CD4-positive, alpha-beta T cell treated with Interleukin-4 for 1 hour (primary cell): ENCODE measurements at regions not wholly inside any gene's neighbourhood (a gene's known extent, or its start where the extent isn't known, plus 50 kb on each side); places are given as distances from the start of the nearest gene placed in this dataset.

ENCODE experiments used
- DNase-seq, 2 donors: peaks; one replicate each; pipeline ENCODE4 v3.0.0-alpha.2; 2020 to 2022

DNA sequence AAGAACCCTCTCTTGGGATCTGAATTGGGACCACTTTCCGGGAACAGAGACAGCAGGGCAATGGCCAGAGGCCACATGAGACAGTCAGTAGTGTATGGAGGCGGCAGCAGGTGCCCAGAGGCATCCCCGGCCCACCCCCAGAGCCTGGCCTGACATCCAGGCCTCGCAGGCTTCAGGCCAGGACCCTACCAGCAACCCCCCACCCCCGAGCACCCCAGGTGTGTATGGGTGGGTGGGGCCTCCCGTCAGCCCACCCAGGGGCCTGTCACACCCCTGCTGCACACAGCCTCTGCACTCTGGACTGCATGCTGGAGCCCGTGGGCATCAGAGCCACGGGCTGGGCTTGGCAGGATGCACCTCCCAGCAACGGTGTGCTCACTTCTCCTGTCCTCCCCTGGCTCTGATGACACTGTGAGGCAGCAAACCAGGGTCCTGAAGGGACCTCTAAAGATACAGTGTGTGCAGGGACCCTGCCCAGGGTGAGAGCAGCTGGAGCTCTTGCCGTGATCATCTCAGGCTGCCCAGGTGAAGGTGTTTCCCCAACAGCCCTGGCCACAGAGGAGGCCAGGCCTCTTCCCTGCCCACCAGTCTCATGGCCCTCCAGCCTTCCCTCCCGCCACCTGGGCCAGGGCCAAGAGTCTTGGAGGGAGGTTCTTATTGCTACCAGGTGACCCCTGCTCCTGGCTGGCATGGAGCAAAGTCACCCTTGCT lies 88.8 kb upstream of the SEPTIN5 start:
- DNase-seq: no peak

DNA sequence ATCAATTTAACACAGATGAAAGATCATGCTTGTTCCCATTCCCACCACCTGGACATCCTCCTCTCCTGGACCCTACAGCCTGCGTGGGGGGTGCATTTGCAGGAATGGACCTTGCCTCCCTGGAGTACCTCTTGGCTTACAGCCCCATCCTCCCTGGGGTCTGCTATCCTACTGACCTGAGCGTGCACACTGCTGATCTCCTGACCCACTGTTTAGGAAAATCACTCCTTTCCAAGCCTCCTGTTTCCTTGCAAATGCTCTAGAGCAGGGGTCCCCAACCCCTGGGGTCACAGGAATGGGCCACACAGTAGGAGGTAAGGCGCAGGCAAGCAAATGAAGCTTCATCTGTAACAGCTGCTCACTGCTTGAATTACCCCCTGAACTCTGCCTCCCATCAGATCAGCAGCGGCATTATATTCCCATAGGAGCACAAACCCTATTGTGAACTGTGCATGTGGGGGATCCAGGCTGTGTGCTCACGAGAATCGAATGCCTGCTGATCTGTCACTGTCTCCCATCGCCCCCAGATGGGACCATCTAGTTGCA lies 88.2 kb upstream of the SEPTIN5 start:
- no peak for DNase-seq

DNA sequence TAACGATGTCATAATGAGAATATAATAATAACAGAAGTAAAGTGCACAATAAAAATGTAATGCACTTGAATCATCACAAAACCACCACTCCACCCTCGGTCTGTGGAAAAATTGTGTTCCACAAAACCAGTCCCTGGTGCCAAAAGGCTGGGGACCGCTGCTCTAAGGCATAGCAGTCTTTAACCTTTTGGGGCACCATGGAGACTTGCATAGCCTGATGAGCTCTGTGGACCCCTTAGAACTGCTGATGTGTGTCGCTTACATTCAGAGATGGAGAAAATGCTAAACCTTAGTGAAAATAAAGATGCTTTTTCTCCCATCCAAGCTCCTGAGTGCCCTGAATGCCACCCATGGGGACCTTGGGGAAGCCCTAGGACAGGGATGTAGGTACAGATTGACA lies 87.6 kb upstream of the SEPTIN5 start:
- no peak for DNase-seq

DNA sequence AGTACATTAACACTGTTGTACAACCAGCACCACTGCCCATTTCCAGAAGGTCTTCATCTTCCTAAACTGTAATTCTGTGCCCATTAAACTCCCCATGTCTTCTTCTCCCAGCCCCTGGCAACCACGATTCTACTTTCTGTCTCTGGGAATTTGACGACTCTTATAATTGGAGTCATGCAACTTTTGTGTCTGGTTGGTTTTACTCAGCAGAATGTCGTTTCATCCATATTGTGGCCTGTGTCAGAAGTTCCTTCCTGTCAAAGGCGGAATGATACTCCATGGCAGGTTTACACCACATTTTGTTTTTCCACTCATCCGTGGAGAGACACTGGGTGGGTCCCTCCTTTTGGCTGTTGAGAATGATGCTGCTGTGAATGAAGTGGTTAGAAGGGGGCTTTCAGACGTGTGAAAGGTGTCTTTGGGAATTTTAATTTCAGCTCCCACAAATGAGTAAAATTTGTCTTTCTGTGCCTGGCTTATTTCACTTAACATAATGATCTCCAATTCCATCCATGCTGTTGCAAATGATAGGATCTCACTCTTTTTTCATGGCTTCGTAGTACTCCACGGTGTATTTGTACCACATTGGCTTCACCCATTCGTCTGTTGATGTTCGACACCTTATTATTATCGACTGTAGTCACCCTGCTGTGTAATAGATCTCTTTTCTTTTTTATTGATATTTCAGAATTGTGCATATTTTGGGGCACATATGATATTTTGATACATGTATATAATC lies 86.1 kb upstream of the SEPTIN5 start:
- DNase-seq: no peak

DNA sequence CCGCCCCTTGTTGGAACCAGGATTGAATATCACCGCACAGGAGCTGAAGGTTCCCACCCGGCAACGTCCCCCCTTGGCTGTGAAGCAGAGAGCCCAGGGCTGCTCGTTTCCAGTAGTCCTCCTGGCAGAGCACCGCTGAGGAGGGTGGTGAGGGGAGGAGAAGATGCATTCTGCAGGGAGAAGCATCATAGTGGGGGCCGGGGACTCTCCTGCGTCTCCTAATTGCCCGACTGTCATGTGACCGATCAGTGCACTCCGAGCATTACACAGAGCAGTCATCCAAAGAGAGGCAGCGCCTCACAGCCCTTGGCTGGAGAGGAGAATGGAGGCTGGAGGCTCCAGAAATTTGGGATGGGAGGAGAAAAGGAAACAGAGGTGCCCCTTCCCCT lies 85.0 kb upstream of the SEPTIN5 start:
- no peak for DNase-seq

DNA sequence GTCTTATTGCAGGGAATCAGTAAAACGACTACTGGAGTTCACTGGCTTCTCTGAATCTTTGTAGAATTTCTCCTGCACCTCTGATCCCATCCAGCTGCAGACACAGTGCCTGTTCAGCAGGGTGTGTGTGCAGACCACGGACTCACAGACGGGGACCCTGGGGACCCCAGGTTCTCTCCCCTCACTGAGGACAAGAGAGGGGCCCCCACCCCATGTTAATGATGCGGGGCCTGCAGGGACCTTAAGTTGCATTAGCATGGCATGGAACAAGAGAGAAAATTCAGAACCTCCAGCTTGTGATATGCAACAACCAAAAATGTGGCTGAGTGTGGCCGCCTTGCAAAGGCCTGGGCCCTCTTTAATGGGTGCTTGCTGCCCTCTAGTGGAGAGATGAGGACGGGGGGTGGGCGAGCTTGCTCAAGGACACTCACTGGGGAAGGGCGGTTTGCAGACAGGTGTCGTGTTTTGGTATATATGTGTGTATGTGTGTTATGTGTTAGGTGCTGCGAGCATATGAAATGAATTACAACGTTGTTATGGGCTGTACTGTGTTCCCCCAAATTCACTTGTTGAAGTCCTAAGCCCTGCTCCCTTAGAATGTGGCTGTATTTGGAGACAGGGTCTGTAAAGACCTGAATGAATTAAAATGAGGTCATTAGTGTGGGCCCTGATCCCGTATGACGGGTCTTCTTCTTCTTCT lies 84.4 kb upstream of the SEPTIN5 start:
- DNase-seq: peak; percentile 82 to 85

DNA sequence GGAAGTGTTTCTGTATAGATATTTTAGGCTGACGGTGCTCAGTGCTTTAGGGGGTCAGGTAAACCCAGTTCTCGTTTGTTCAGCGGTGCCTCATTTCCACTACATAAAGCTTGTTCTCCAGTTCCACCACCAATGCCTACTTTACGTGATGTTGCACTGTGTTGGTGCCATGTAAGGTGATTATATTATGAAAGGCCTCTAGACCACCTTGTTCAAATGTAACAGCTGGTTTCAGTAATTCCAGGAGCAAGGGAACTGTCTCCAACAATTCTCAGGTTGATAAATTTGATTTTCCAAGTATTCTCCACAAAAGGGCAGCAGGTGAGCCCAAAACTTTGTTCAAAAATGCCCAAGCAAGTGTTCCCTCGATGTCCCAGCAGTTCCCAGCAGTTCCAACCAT lies 83.7 kb upstream of the SEPTIN5 start:
- DNase-seq: no peak

DNA sequence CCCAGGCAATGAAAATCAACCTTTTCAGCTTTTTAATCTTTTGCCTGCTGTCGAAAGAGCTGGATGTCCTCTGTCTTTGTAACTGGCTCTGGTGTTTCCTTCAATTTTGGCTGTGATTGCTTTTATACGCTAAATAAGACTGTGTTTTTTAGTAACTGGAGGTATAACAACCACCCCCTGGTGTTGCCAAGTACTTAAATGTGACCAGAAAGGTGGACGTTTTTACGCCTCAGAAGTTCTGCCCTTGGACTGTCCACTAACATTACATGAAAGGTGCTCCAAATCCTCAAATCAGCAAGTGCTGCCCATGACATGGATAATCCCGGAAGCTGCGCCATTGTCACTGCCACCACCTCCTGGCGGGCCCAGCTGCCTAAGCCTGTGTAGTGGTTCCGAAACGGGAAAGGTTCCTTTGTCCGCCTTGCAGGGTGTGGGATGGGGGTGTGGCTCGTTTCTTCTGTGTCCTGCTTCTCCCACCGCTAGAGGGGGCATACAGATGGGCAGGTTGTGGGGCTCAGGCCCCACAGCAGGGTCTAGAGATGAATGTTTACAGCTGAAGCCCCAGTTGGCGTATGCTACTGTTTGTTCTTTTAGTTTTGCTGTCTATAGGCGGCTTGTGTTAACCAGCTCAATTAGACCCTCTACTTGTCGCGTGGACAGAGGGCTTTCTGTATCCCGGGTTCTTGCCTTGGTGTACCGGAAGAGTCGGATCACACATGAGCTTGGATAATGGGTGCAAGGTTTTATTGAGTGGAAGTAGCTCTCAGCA lies 82.2 kb upstream of the SEPTIN5 start:
- peak in 1 of 2 donors; percentile 4 for DNase-seq

DNA sequence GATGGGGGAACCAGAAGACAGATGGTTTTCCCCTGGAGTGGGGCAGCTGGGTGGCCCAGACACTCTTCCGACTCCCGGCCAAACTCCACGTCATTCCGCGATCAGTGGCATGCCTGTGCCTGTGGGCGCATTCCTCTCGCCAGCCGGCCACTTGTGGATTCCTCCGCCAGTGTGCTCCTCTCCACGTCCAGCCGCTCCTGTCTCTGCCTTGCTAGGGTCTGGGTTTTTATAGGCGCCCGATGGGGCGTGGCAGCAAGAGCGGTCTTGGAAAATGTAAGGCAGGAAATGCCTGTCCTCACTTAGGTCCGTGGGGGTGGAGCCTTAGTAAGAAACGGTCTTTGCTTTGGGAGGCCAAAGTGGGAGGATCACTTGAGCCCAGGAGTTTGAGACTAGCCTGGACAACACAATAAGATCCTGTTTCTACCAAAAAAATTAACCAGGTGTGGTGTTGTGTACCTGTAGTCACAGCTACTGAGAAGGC lies 81.6 kb upstream of the SEPTIN5 start:
- no peak for DNase-seq

DNA sequence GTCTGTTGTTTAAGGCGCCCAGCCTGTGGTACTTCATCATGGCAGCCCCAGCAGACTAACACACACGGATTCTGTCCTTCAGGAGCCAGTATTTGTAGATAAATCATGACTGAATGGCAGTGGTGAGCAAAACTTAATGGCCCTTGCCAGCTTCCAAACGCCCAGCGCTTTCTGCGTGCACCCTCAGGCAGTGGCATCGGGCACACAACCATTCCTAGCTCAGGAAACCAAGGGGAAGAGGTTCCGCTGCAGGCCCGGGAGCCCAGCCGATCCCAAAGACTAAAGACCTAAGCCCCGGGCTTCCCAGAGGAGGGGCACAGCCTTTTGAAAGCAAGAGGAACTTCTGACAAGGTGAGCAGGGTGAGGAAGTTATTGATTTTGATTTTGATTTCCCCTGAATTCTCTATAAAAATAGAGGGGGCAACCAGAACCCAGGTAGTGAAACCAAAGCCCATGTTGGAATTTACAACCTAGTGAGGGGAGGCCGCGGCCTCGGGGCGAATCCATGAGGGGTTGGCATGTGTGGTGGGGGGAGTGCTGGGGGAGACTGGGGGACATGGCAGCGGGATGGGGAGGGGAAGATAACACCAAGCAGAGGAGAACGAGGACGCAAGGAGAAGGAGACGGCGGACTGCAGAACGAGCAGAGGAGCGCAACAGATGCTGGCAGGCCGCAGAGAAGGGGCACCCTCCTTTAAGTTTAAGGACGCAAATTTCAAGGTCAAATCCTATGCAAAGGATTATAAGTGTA lies 79.9 kb upstream of the SEPTIN5 start:
- no peak for DNase-seq

DNA sequence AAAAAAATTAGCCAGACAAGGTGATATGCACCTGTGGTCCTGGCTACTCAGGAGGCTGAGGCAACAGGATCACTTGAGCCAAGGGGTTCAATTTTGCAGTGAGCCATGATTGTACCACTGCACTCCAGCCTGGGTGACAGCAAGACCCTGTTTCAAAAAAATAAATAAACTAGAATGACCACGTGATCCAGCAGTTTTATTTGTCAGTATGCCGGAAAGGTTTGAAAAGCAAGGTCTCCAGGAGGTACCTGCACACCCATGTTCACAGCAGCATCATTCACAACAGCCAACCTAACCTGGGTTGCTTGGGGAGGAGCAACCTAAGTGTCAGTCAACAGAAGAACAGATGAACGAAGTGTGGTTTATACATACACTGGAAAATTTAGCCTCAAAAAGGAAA lies 78.7 kb upstream of the SEPTIN5 start:
- no peak for DNase-seq

DNA sequence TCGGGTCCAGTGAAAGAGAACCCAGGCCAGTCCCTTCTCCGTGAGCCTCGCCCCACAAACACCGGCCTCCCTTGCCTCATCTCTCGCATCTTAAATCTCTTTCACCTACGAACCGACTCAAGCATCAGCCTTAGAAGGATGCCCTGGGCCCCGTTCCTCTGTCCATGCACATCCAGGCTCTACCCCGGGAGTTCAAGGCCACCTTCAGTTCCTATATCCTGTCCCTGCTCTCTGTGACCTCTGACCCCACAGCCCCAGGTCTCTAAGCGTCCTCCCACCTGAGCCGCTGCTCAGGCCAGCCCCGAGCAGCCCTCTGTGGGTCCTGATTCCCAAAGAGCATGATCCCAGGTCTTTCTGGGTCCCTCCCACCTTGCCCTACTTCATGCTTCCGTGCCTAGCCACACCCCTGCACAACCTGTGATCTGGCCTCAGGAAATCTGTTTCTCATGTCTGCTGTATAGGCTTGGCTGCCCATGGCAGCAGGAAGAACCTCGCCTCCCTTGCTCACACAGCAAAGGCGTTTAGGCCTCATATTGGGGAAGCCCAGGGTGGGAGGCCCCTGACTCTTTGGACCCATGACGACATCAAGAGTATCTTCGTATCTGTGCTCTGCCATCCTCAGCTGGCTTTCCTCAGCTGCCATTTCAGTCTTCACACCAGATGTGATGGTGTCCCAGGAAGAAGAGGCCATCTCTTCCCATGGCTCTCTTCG lies 77.5 kb upstream of the SEPTIN5 start:
- no peak for DNase-seq

DNA sequence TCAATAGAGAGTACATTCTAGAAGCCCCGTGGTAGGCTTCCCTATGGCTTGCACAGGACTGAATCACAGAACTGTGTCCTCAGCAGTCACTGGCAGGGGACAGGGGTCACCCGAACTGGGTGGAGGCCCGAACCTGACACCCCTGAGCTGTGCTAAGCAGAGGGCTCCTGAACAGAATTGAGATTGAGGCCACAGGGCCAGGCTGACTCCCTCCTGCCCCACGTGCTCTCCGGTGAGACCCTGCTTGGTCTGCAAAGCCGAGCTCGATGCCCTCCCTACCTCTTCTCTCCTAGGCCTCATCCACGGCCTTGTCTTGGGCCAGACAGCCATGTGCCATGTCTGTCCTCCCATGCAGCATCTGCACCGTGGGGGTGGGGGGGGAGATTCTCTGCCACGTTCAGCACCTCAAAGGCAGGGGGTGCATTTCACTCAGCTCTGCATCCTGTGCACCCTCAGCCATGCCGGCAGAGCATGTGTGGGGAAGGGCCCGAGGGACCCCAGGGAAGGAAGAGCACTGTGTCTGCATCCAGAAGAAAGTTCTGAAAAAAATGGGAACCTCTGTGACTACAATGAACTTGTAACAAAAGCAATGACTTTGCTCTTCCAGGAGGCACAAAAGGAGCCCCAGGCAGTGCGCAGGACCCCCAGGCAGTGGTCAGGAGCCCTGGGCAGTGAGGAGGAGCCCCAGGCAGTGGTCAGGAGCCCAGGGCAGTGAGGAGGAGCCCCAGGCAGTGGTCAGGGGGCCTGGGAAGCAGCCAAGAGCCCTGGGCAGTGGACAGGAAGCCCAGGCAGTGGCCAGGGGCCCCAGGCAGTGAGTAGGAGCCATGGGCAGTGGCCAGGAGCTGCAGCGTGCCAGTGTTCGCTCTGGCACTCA lies 76.7 kb upstream of the SEPTIN5 start:
- no peak for DNase-seq

DNA sequence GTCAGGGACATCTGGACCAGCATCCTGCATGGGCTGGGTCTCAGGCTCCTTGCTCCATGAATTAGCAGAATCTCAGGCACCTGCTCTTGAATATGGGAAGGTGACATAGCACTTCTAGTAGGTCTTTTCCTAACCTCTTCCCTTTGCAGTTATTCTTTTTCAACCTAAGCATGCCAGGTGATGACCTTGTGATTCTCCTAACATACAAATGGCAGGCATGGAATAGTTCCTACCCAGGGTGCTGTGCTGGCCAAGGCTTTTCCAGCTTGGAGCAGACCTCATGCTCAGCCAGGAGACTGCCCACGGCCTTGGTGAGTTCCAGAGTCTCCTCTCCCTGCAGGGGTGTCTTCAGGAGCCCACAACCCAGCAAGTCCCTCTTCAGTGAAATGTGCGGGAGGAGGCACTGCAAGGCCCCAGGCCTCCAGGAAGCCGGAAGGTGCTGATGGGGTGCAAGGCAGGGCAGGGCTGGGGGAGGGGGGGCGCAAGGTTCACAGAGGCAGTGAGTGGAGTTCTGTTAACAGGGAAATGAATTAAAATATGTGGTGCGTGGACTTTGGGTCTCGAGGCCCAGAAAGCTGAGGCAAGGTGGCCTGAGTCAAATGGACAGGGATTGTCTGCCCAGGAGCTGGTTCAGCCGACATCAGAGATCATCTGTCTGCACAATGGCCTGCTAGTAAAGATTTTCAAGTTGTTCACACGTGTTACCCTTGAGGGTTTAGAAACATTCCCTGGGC lies 75.9 kb upstream of the SEPTIN5 start:
- DNase-seq: no peak

DNA sequence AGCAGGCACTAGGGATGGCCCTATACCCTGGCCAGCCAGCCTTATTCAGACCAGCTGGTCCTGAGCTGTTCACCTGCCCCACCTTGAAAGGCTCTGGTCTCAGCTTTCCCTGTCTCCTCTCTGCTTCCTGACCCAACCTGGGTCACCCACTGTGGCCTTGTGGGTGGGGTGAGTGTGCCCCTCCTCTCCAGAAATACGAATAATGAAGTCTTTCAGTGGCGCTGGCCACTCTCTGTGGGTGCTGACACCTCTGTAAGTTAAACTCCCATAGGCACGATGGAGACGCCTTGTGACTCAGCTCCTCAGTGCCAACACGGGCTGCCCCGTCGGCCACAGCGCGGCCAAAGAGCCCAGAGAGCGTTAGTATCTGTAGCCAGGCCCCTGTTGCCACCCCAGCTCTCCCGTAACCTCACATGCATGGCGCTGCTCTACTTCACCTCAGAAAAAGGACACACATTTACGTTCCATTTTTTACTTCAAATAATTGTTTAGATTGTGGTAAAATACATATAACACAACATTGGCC lies 74.6 kb upstream of the SEPTIN5 start:
- no peak for DNase-seq

DNA sequence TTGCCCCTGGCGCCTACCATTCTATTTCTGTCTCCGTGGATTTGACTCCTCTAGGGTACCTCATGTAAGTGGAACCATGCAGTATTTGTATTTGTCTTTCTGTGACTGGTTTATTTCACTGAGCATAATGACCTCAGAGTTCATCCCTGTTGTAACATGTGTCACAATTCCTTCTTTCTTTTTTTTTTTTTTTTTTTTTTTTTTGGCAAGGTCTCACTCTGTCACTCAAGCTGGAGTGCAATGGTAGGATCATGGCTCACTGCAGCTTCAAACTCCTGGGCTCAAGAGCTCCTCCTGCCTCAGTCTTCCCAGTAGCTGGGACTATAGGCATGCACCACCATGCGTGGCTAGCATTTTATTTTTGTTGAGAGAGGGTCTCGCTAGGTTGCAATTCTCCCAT lies 74.0 kb upstream of the SEPTIN5 start:
- DNase-seq: no peak

DNA sequence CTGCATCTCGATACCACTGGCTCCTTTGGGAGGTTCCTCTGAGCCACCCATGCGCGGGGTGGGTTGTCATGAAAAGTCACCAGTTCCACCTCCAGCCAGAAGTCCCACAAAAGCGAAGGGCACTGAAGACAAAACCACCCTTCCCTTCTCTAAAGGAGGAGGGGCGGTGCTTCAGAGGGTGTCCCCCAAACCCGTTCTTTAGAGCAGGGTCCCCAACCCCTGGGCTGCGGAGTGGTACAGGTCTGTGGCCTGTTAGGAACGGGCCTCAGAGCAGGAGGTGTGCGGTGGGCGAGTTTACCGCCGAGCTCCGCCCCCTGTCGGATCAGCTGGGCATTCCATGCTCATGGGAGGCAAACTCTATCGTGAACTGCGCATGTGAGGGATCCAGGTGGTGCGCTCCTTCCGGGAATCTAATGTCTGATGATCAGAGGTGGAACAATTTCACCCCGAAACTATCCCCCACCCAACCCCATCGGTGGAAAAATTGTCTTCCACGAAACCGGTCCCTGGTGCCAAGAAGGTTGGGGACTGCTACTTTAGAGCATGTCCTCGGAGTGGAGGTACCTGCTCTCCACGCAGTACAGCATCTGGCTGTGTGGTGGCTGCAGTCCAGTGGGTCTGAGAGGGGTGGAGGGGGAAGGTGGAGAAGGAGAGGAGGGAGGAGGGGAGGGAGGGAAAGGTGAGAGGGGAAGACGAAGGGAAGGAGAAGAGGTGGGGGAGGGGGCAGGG lies 72.9 kb upstream of the SEPTIN5 start:
- DNase-seq: no peak

DNA sequence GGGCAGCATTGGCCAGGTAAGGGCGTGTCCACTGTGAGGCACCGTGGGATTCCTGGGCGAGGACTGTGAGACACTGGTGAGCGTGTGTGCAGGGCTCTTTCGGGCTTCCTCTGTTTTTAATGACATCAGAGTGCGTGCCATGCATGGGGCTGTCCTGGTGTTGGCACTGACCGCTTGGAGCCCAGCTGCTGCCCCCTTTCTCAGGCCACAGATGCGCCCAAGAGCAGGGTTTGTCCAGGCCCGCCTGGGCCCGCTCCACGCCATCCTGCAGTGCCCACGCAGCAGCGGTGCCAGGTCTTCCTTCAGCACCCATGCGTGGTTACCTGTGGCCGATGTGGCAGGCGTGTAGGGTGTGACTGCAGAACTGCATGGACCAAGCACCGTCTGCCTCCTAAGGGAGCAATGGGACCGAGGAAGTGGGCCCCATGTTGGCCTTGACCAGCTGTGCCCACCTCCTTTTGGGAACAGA lies 72.3 kb upstream of the SEPTIN5 start:
- no peak for DNase-seq
